ENCODE measurements at regions not wholly inside any gene's neighbourhood (a gene's known extent, or its start where the extent isn't known, plus 50 kb on each side); places are given as distances from the start of the nearest gene placed in this dataset.
A peak's percentile ranks its signal among the peaks of the same experiment; 100 is the strongest.

GRCh38 chr14:89480278-89480677 is 63.2 kb upstream of the FOXN3 start:
- H3K27me3 ChIP-seq (ENCODE audit: control insufficient read depth in 1 of 2, insufficient read depth in 2 of 2, low read length in 1 of 2), result no peaks in the 10 kb centered on the region
- H3K27ac ChIP-seq (ENCODE audit: low read depth in 1 of 2, low read length in 2 of 2), result no peak overlapping the region
- ATAC-seq (ENCODE audit: low FRiP score) (no peak), DNase-seq (no peak)
- 89 to 91% methylated on average over 6 of the region's 6 CpGs for WGBS, 2 donors
- no peaks in the 10 kb centered on the region for H3K36me3 ChIP-seq (ENCODE audit: control insufficient read depth in 1 of 2, insufficient read depth in 2 of 2, low read length in 1 of 2)
- intact Hi-C loops (cut with DNase I), result no loop called here
- H3K4me3 ChIP-seq (ENCODE audit: low read length in 2 of 2), result no peak overlapping the region
- no peaks in the 10 kb centered on the region for H3K9me3 ChIP-seq (ENCODE audit: control insufficient read depth, low read length)
- H3K4me1 ChIP-seq (ENCODE audit: control insufficient read depth in 1 of 2, insufficient read depth in 2 of 2, low read length in 2 of 2), result peaks cover 0 to 7% of the 10 kb centered on the region in 2 donors

- H3K9me3 ChIP-seq (ENCODE audit: control insufficient read depth, low read length), result no peaks in the 10 kb centered on the region
- H3K27me3 ChIP-seq (ENCODE audit: control insufficient read depth in 1 of 2, insufficient read depth in 2 of 2, low read length in 1 of 2), result no peaks in the 10 kb centered on the region
- no peak for DNase-seq
- ATAC-seq (ENCODE audit: low FRiP score), result no peak
- WGBS, 2 donors, result 91 to 97% methylated on average over 6 of the region's 6 CpGs
- H3K4me3 ChIP-seq (ENCODE audit: low read length in 2 of 2), result no peak overlapping the region
- no peak overlapping the region for H3K27ac ChIP-seq (ENCODE audit: low read depth in 1 of 2, low read length in 2 of 2)
- intact Hi-C loops (cut with DNase I), result loop anchor here in 1 of 2 donors (5.0 kb wide), 1 partner anchor 63 kb away; the partner anchor contains the start of gene FOXN3
- H3K4me1 ChIP-seq (ENCODE audit: control insufficient read depth in 1 of 2, insufficient read depth in 2 of 2, low read length in 2 of 2), result peaks cover 0 to 7% of the 10 kb centered on the region in 2 donors
- no peaks in the 10 kb centered on the region for H3K36me3 ChIP-seq (ENCODE audit: control insufficient read depth in 1 of 2, insufficient read depth in 2 of 2, low read length in 1 of 2)
Observed at GRCh38 chr14:89479802-89480201, 62.8 kb upstream of the FOXN3 start.

- Histone ChIP-seq H3K27ac (ENCODE audit: low read depth in 1 of 2, low read length in 2 of 2) (peak overlapping the region; percentile 32 to 40), H3K4me3 (ENCODE audit: low read length in 2 of 2) (no peak overlapping the region), H3K27me3 (ENCODE audit: control insufficient read depth in 1 of 2, insufficient read depth in 2 of 2, low read length in 1 of 2) (no peaks in the 10 kb centered on the region), H3K9me3 (ENCODE audit: control insufficient read depth, low read length) (no peaks in the 10 kb centered on the region), H3K4me1 (ENCODE audit: control insufficient read depth in 1 of 2, insufficient read depth in 2 of 2, low read length in 2 of 2) (peaks cover 0 to 7% of the 10 kb centered on the region in 2 donors), H3K36me3 (ENCODE audit: control insufficient read depth in 1 of 2, insufficient read depth in 2 of 2, low read length in 1 of 2) (no peaks in the 10 kb centered on the region)
- peak in 1 of 2 donors; percentile 72 for DNase-seq
- 2 to 4% methylated on average over 4 of the region's 4 CpGs for WGBS, 2 donors
- intact Hi-C loops (cut with DNase I), result loop anchor here in 1 of 2 donors (5.0 kb wide), 1 partner anchor 60 kb away; the partner anchor contains the start of gene FOXN3
- peak; percentile 69 for ATAC-seq (ENCODE audit: low FRiP score)
Observed at GRCh38 chr14:89477391-89477790, 60.4 kb upstream of the FOXN3 start.

GRCh38 chr14:89476354-89476896 is 59.4 kb upstream of the FOXN3 start:
- Histone ChIP-seq H3K27ac (ENCODE audit: low read depth in 1 of 2, low read length in 2 of 2) (no peak overlapping the region), H3K27me3 (ENCODE audit: control insufficient read depth in 1 of 2, insufficient read depth in 2 of 2, low read length in 1 of 2) (no peaks in the 10 kb centered on the region), H3K36me3 (ENCODE audit: control insufficient read depth in 1 of 2, insufficient read depth in 2 of 2, low read length in 1 of 2) (no peaks in the 10 kb centered on the region), H3K4me1 (ENCODE audit: control insufficient read depth in 1 of 2, insufficient read depth in 2 of 2, low read length in 2 of 2) (peaks cover 0 to 7% of the 10 kb centered on the region in 2 donors), H3K4me3 (ENCODE audit: low read length in 2 of 2) (no peak overlapping the region), H3K9me3 (ENCODE audit: control insufficient read depth, low read length) (no peaks in the 10 kb centered on the region)
- no peak for ATAC-seq (ENCODE audit: low FRiP score)
- no peak for DNase-seq
- intact Hi-C loops (cut with DNase I), result loop anchor here in 1 of 2 donors (5.0 kb wide), 1 partner anchor 59 kb away; the partner anchor contains the start of gene FOXN3
- 93 to 94% methylated on average over 10 of the region's 10 CpGs for WGBS, 2 donors

- Histone ChIP-seq H3K27me3 (ENCODE audit: control insufficient read depth in 1 of 2, insufficient read depth in 2 of 2, low read length in 1 of 2) (no peaks in the 10 kb centered on the region), H3K4me3 (ENCODE audit: low read length in 2 of 2) (no peak overlapping the region), H3K4me1 (ENCODE audit: control insufficient read depth in 1 of 2, insufficient read depth in 2 of 2, low read length in 2 of 2) (peaks cover 0 to 11% of the 10 kb centered on the region in 2 donors), H3K9me3 (ENCODE audit: control insufficient read depth, low read length) (no peaks in the 10 kb centered on the region), H3K36me3 (ENCODE audit: control insufficient read depth in 1 of 2, insufficient read depth in 2 of 2, low read length in 1 of 2) (no peaks in the 10 kb centered on the region), H3K27ac (ENCODE audit: low read depth in 1 of 2, low read length in 2 of 2) (no peak overlapping the region)
- ATAC-seq (ENCODE audit: low FRiP score), result no peak
- WGBS, 2 donors, result 86 to 88% methylated on average over 4 of the region's 4 CpGs
- DNase-seq, result no peak
- intact Hi-C loops (cut with DNase I), result no loop called here
Observed at GRCh38 chr14:89474464-89474863, 57.4 kb upstream of the FOXN3 start.

GRCh38 chr14:89473989-89474388 is 57.0 kb upstream of the FOXN3 start:
- H3K4me3 ChIP-seq (ENCODE audit: low read length in 2 of 2), result no peak overlapping the region
- intact Hi-C loops (cut with DNase I), result no loop called here
- no peaks in the 10 kb centered on the region for H3K36me3 ChIP-seq (ENCODE audit: control insufficient read depth in 1 of 2, insufficient read depth in 2 of 2, low read length in 1 of 2)
- H3K9me3 ChIP-seq (ENCODE audit: control insufficient read depth, low read length), result no peaks in the 10 kb centered on the region
- 95 to 96% methylated on average over 2 of the region's 2 CpGs for WGBS, 2 donors
- no peaks in the 10 kb centered on the region for H3K27me3 ChIP-seq (ENCODE audit: control insufficient read depth in 1 of 2, insufficient read depth in 2 of 2, low read length in 1 of 2)
- DNase-seq, result no peak
- ATAC-seq (ENCODE audit: low FRiP score), result no peak
- H3K4me1 ChIP-seq (ENCODE audit: control insufficient read depth in 1 of 2, insufficient read depth in 2 of 2, low read length in 2 of 2), result peaks cover 0 to 11% of the 10 kb centered on the region in 2 donors
- no peak overlapping the region for H3K27ac ChIP-seq (ENCODE audit: low read depth in 1 of 2, low read length in 2 of 2)

GRCh38 chr14:89473569-89473968 is 56.5 kb upstream of the FOXN3 start:
- H3K4me1 ChIP-seq (ENCODE audit: control insufficient read depth in 1 of 2, insufficient read depth in 2 of 2, low read length in 2 of 2), result peaks cover 0 to 11% of the 10 kb centered on the region in 2 donors
- H3K36me3 ChIP-seq (ENCODE audit: control insufficient read depth in 1 of 2, insufficient read depth in 2 of 2, low read length in 1 of 2), result no peaks in the 10 kb centered on the region
- no peaks in the 10 kb centered on the region for H3K9me3 ChIP-seq (ENCODE audit: control insufficient read depth, low read length)
- intact Hi-C loops (cut with DNase I), result no loop called here
- H3K27ac ChIP-seq (ENCODE audit: low read depth in 1 of 2, low read length in 2 of 2), result no peak overlapping the region
- no peak for DNase-seq
- no peak overlapping the region for H3K4me3 ChIP-seq (ENCODE audit: low read length in 2 of 2)
- no peaks in the 10 kb centered on the region for H3K27me3 ChIP-seq (ENCODE audit: control insufficient read depth in 1 of 2, insufficient read depth in 2 of 2, low read length in 1 of 2)
- ATAC-seq (ENCODE audit: low FRiP score), result no peak
- WGBS, 2 donors, result 38 to 59% methylated on average over 2 of the region's 2 CpGs

GRCh38 chr14:89470401-89470800 is 53.4 kb upstream of the FOXN3 start:
- no peak overlapping the region for H3K4me3 ChIP-seq (ENCODE audit: low read length in 2 of 2)
- 22 to 23% methylated on average over 6 of the region's 6 CpGs for WGBS, 2 donors
- H3K9me3 ChIP-seq (ENCODE audit: control insufficient read depth, low read length), result no peaks in the 10 kb centered on the region
- H3K27me3 ChIP-seq (ENCODE audit: control insufficient read depth in 1 of 2, insufficient read depth in 2 of 2, low read length in 1 of 2), result no peaks in the 10 kb centered on the region
- peak overlapping the region in 1 of 2 donors; percentile 50 for H3K27ac ChIP-seq (ENCODE audit: low read depth in 1 of 2, low read length in 2 of 2)
- intact Hi-C loops (cut with DNase I), result no loop called here
- peaks cover 0 to 4% of the 10 kb centered on the region in 2 donors for H3K4me1 ChIP-seq (ENCODE audit: control insufficient read depth in 1 of 2, insufficient read depth in 2 of 2, low read length in 2 of 2)
- ATAC-seq (ENCODE audit: low FRiP score) (no peak), DNase-seq (no peak)
- H3K36me3 ChIP-seq (ENCODE audit: control insufficient read depth in 1 of 2, insufficient read depth in 2 of 2, low read length in 1 of 2), result no peaks in the 10 kb centered on the region

Data from aorta (tissue), 5 donors.